Activated CD4-positive, alpha-beta T cell treated with anti-CD3 and anti-CD28 coated beads for 48 hours (primary cell): ENCODE measurements at regions not wholly inside any gene's neighbourhood (a gene's known extent, or its start where the extent isn't known, plus 50 kb on each side); places are given as distances from the start of the nearest gene placed in this dataset.

Experiments used
- DNase-seq: peaks from one replicate; pipeline ENCODE4 v3.0.0-alpha.2; 2020

- DNase-seq = no peak
Measured at GRCh38 chr18:61093965-61094364, 239.3 kb upstream of the CDH20 start.

- DNase-seq = no peak
Measured at GRCh38 chr18:61096226-61096625, 237.0 kb upstream of the CDH20 start.

- DNase-seq = no peak
Measured at GRCh38 chr18:61107113-61107512, 226.1 kb upstream of the CDH20 start.

- no peak for DNase-seq
Measured at GRCh38 chr18:61108706-61109105, 224.5 kb upstream of the CDH20 start.

GRCh38 chr18:61123309-61123708 lies 209.9 kb upstream of the CDH20 start:
- DNase-seq = no peak

- DNase-seq = no peak
Measured at GRCh38 chr18:61127714-61128467, 205.3 kb upstream of the CDH20 start.

- no peak for DNase-seq
Measured at GRCh38 chr18:61129001-61129400, 204.2 kb upstream of the CDH20 start.

GRCh38 chr18:61132031-61132430 lies 201.2 kb upstream of the CDH20 start:
- DNase-seq = no peak

- DNase-seq = no peak
Measured at GRCh38 chr18:61133783-61134182, 199.4 kb upstream of the CDH20 start.

- no peak for DNase-seq
Measured at GRCh38 chr18:61136711-61137251, 196.4 kb upstream of the CDH20 start.

- no peak for DNase-seq
Measured at GRCh38 chr18:61141691-61142090, 191.5 kb upstream of the CDH20 start.

- no peak for DNase-seq
Measured at GRCh38 chr18:61148322-61148721, 184.9 kb upstream of the CDH20 start.

- no peak for DNase-seq
Measured at GRCh38 chr18:61149786-61150185, 183.4 kb upstream of the CDH20 start.

- no peak for DNase-seq
Measured at GRCh38 chr18:61153571-61153970, 179.7 kb upstream of the CDH20 start.

- no peak for DNase-seq
Measured at GRCh38 chr18:61154866-61155265, 178.4 kb upstream of the CDH20 start.

GRCh38 chr18:61155586-61155985 lies 177.6 kb upstream of the CDH20 start:
- no peak for DNase-seq

GRCh38 chr18:61157451-61157850 lies 175.8 kb upstream of the CDH20 start:
- DNase-seq = no peak

- no peak for DNase-seq
Measured at GRCh38 chr18:61159246-61159645, 174.0 kb upstream of the CDH20 start.

GRCh38 chr18:61164321-61164720 lies 168.9 kb upstream of the CDH20 start:
- DNase-seq = no peak

GRCh38 chr18:61167902-61168301 lies 165.3 kb upstream of the CDH20 start:
- DNase-seq = no peak

- DNase-seq = no peak
Measured at GRCh38 chr18:61169386-61169785, 163.8 kb upstream of the CDH20 start.

- no peak for DNase-seq
Measured at GRCh38 chr18:61172624-61173023, 160.6 kb upstream of the CDH20 start.

- no peak for DNase-seq
Measured at GRCh38 chr18:61173554-61173953, 159.7 kb upstream of the CDH20 start.

- DNase-seq = no peak
Measured at GRCh38 chr18:61183798-61184197, 149.4 kb upstream of the CDH20 start.

- no peak for DNase-seq
Measured at GRCh38 chr18:61187971-61188370, 145.3 kb upstream of the CDH20 start.
